Stomach (tissue), 8 donors: ENCODE measurements at regions not wholly inside any gene's neighbourhood (a gene's known extent, or its start where the extent isn't known, plus 50 kb on each side); places are given as distances from the start of the nearest gene placed in this dataset.
"Not testable (repeated sequence)": the region's sequence is repeated elsewhere in the genome, so short reads cannot be mapped to it uniquely, and the experiment has no call there.

ENCODE experiments used
- DNase-seq, 2 donors: peaks; one replicate each; pipeline versions ENCODE4 v3.0.0 to v3.0.0-alpha.2; 2013 to 2019
- H3K27ac ChIP-seq, 5 donors: fragments of 200-600 bp in 4 of 5; sonication (generic) in 4 of 5; one replicate each; pipeline ENCODE4 v1.5.1; 2013 to 2019; ENCODE audit warnings: mild to moderate bottlenecking in 1 of 5, moderate library complexity in 1 of 5
- H3K27me3 ChIP-seq, 3 donors: fragments of 200-600 bp; sonication (generic); one replicate each; pipeline ENCODE4 v1.5.1; 2017 to 2019; ENCODE audit warnings: mixed run types in 1 of 3
- H3K36me3 ChIP-seq, 4 donors: fragments of 200-600 bp; sonication (generic); 1 replicate in 3 of 4; 2 replicates in 1 of 4; pipeline ENCODE4 v1.5.1; 2016 to 2019
- H3K4me1 ChIP-seq, 4 donors: fragments of 200-600 bp; sonication (generic); one replicate each; pipeline ENCODE4 v1.5.1; 2016 to 2019
- H3K4me3 ChIP-seq, 4 donors: fragments of 200-600 bp; sonication (generic) in 3 of 4; one replicate each; pipeline ENCODE4 v1.5.1; 2016 to 2019; ENCODE audit warnings: mild to moderate bottlenecking in 1 of 4
- H3K9me3 ChIP-seq, 4 donors: fragments of 200-600 bp; sonication (generic); one replicate each; pipeline ENCODE4 v1.5.1; 2016 to 2019
- CTCF ChIP-seq, 7 experiments: fragments of 450-650 bp in 4 of 7; fragments of 200-600 bp in 3 of 7; sonication (generic) in 3 of 7; IDR thresholded peaks; one replicate each; pipeline ENCODE4 v1.5.1; 2016 to 2019; ENCODE audit warnings: antibody characterized with exemption in 7 of 7, control low read depth in 2 of 7, mild to moderate bottlenecking in 1 of 7
- EP300 ChIP-seq: sonication (generic); formaldehyde crosslinking; IDR thresholded peaks from one replicate; pipeline ENCODE4 v1.6.1; 2017; ENCODE audit warnings: antibody characterized with exemption
- POLR2A ChIP-seq, 4 donors: fragments of 450-650 bp; IDR thresholded peaks; one replicate each; pipeline ENCODE4 v1.6.1; 2016; ENCODE audit warnings: antibody characterized with exemption in 4 of 4, control low read depth in 2 of 4, mild to moderate bottlenecking in 1 of 4, moderate library complexity in 1 of 4
- POLR2AphosphoS5 ChIP-seq, 3 donors: sonication (generic); formaldehyde crosslinking; IDR thresholded peaks; one replicate each; pipeline ENCODE4 v1.6.1; 2016; ENCODE audit warnings: antibody characterized with exemption in 3 of 3
- WGBS, 5 donors: extraction: QIAGEN DNeasy Blood & Tissue Kit in 3 of 5; methylation state at CpG; one replicate each; pipeline versions ENCODE4 v1.1.5 to v1.1.7; 2013 to 2018; 5-methylcytosine and 5-hydroxymethylcytosine counted together
- intact Hi-C: fragments of 100-400 bp; cut with DNase I; formaldehyde crosslinking; loops from one replicate; pipeline ENCODE4 v1.15.1; 2023; ENCODE audit warnings: low total_unique reads
- donor health status: healthy with polysubstance abuse.
- donor health status: Bipolar disorder and iron deficiency.
- donor health status: healthy.

GRCh38 chr17:26766743-26767142, 527.2 kb upstream of the WSB1 start:
- intact Hi-C loops, result no loop called here
- H3K27ac ChIP-seq, result no peak overlapping the region
- WGBS, 5 donors, result 54 to 67% (median 63%) methylated on average over 25 to 40 of the region's 40 CpGs
- peaks cover 0 to 15% (median 11%) of the 10 kb centered on the region in 4 donors for H3K9me3 ChIP-seq
- TF ChIP-seq CTCF (IDR thresholded peaks at IDR 0.05) (no peak), POLR2A (IDR thresholded peaks at IDR 0.05) (no peak), EP300 (no peak), POLR2AphosphoS5 (IDR thresholded peaks at IDR 0.05) (no peak)
- H3K4me3 ChIP-seq, result no peak overlapping the region
- DNase-seq, result no peak
- H3K4me1 ChIP-seq, result no peaks in the 10 kb centered on the region
- H3K27me3 ChIP-seq, result peaks cover 0 to 22% (median 0%) of the 10 kb centered on the region in 3 donors
- H3K36me3 ChIP-seq, result no peaks in the 10 kb centered on the region

GRCh38 chr17:26773189-26774188, 520.4 kb upstream of the WSB1 start:
- no peaks in the 10 kb centered on the region for H3K36me3 ChIP-seq
- no peak overlapping the region for H3K4me3 ChIP-seq
- peaks cover 17 to 35% (median 31%) of the 10 kb centered on the region in 4 donors for H3K9me3 ChIP-seq
- no peak for DNase-seq
- no peak overlapping the region for H3K27ac ChIP-seq
- H3K27me3 ChIP-seq, result peaks cover 0 to 32% (median 0%) of the 10 kb centered on the region in 3 donors
- intact Hi-C loops, result no loop called here
- 58 to 74% (median 65%) methylated on average over 109 to 118 of the region's 118 CpGs for WGBS, 5 donors
- H3K4me1 ChIP-seq, result no peaks in the 10 kb centered on the region
- TF ChIP-seq EP300, result no peak
- TF ChIP-seq CTCF (IDR thresholded peaks at IDR 0.05), result no peak
- no peak for TF ChIP-seq POLR2AphosphoS5 (IDR thresholded peaks at IDR 0.05)
- TF ChIP-seq POLR2A (IDR thresholded peaks at IDR 0.05), result no peak

- Histone ChIP-seq H3K27me3 (peaks cover 0 to 34% (median 0%) of the 10 kb centered on the region in 3 donors), H3K36me3 (no peaks in the 10 kb centered on the region), H3K4me1 (no peaks in the 10 kb centered on the region), H3K27ac (no peak overlapping the region), H3K4me3 (no peak overlapping the region), H3K9me3 (peaks cover 17 to 42% (median 33%) of the 10 kb centered on the region in 4 donors)
- no peak for DNase-seq
- 54 to 63% (median 58%) methylated on average over 107 to 123 of the region's 123 CpGs for WGBS, 5 donors
- no peak for TF ChIP-seq POLR2AphosphoS5 (IDR thresholded peaks at IDR 0.05)
- TF ChIP-seq CTCF (IDR thresholded peaks at IDR 0.05), result no peak
- no peak for TF ChIP-seq POLR2A (IDR thresholded peaks at IDR 0.05)
- TF ChIP-seq EP300, result no peak
- intact Hi-C loops, result no loop called here
Measured at GRCh38 chr17:26774291-26775218, 519.4 kb upstream of the WSB1 start.

- no peak overlapping the region for H3K4me3 ChIP-seq
- H3K36me3 ChIP-seq, result no peaks in the 10 kb centered on the region
- H3K27me3 ChIP-seq, result peaks cover 0 to 34% (median 0%) of the 10 kb centered on the region in 3 donors
- TF ChIP-seq POLR2A (IDR thresholded peaks at IDR 0.05) (no peak), CTCF (IDR thresholded peaks at IDR 0.05) (no peak), EP300 (no peak), POLR2AphosphoS5 (IDR thresholded peaks at IDR 0.05) (no peak)
- H3K27ac ChIP-seq, result no peak overlapping the region
- peaks cover 17 to 46% (median 39%) of the 10 kb centered on the region in 4 donors for H3K9me3 ChIP-seq
- whole genome bisulfite sequencing, 5 donors, result 52 to 66% (median 58%) methylated on average over 43 to 83 of the region's 83 CpGs
- intact Hi-C loops, result no loop called here
- no peaks in the 10 kb centered on the region for H3K4me1 ChIP-seq
- no peak for DNase-seq
Measured at GRCh38 chr17:26775219-26775822, 518.6 kb upstream of the WSB1 start.

DNA sequence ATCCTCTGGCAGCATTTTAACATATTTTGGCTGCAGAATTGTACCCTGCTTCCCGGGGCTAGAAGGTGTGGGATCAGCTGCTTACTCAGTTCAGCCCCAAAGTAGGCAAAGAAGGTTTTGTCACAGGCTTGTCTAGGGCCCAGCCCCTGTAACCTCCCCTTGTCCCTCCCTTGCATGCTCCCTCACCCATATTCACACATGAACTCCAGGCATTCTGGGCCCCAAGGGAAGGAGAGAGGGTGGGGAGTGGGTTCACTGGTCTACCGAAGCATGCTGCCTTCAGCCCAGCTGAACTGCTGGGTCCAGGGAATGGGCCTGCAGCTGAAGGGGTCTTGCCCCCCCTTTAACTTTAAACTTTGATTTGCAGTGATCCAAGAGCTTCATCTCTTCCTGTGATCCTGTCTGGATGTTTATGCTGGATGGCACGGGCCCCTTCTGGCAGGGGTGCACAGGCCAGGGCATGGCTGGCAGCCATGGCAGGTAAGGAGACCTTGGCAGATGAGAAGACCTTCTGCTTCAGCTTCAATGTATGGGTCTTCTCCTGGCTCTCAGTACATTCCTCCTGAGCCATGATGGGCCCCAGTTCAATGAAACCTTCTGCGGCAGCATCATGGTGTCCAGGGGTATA, 513.6 kb upstream of the WSB1 start:
- peaks cover 8 to 69% (median 49%) of the 10 kb centered on the region in 4 donors for H3K9me3 ChIP-seq
- H3K27me3 ChIP-seq, H3K36me3 ChIP-seq, H3K27ac ChIP-seq, intact Hi-C loops, H3K4me1 ChIP-seq, DNase-seq, H3K4me3 ChIP-seq: not testable (repeated sequence)
- WGBS, 5 donors, result 67 to 80% (median 75%) methylated on average over 4 of the region's 4 CpGs
